K562 (cell line): ENCODE measurements at regions not wholly inside any gene's neighbourhood (a gene's known extent, or its start where the extent isn't known, plus 50 kb on each side); places are given as distances from the start of the nearest gene placed in this dataset.

Experiments used
- CC2D1A ChIP-seq: fragments of 450-650 bp; IDR thresholded peaks from 2 replicates; pipeline ENCODE4 v1.6.1; 2017; ENCODE audit warnings: mild to moderate bottlenecking
- CTBP1 ChIP-seq: fragments of 450-650 bp; IDR thresholded peaks from 2 replicates; pipeline ENCODE4 v1.6.1; 2016; ENCODE audit warnings: borderline replicate concordance
- ELF1 ChIP-seq: fragments of 200-800 bp; sonication (Bioruptor generic); IDR thresholded peaks from 2 replicates; pipeline ENCODE4 v1.6.1; 2016; ENCODE audit warnings: missing genetic modification characterization, missing compliant biosample characterization
- GABPA ChIP-seq: fragments of 200-800 bp; sonication (Bioruptor generic); conservative IDR thresholded peaks from 2 replicates; pipeline ENCODE4 v1.6.1; 2016; ENCODE audit warnings: low read depth, missing genetic modification characterization, missing compliant biosample characterization
- GATAD2A ChIP-seq: fragments of 450-650 bp; IDR thresholded peaks from 2 replicates; pipeline ENCODE4 v1.6.1; 2017
- HDAC1 ChIP-seq, 2 experiments: fragments of 450-650 bp; IDR thresholded peaks; 2 replicates each; pipeline ENCODE4 v1.6.1; 2016 to 2017; ENCODE audit warnings: inconsistent platforms in 1 of 2, mild to moderate bottlenecking in 1 of 2, moderate library complexity in 1 of 2
- PRDM10 ChIP-seq: fragments of 450-650 bp; IDR thresholded peaks from 2 replicates; pipeline ENCODE4 v1.6.1; 2018; ENCODE audit not compliant: partially characterized antibody
- TGIF2 ChIP-seq: sonication (generic); formaldehyde crosslinking; IDR thresholded peaks from 2 replicates; pipeline ENCODE4 v1.8.1; 2022; ENCODE audit warnings: mild to moderate bottlenecking, missing genetic modification reagents, moderate library complexity
- ZBTB11 ChIP-seq, 3 experiments: fragments of 200-800 bp in 1 of 3; fragments of 250-450 bp in 1 of 3; fragments of 450-650 bp in 1 of 3; sonication (Bioruptor Pico) in 1 of 3; sonication (Bioruptor generic) in 1 of 3; formaldehyde crosslinking in 1 of 3; IDR thresholded peaks; 2 replicates each; pipeline versions ENCODE4 v1.6.1 to v1.8.0; 2016 to 2022; ENCODE audit warnings: mild to moderate bottlenecking in 2 of 3, missing genetic modification characterization in 2 of 3, missing compliant biosample characterization in 1 of 3, moderate library complexity in 1 of 3
- ZNF12 ChIP-seq: sonication (generic); formaldehyde crosslinking; IDR thresholded peaks from 2 replicates; pipeline ENCODE4 v1.4.0; 2020; ENCODE audit warnings: mild to moderate bottlenecking, missing genetic modification reagents

GRCh38 chr12:104823985-104824461, 134.1 kb downstream of the SLC41A2 start (continued):
- TF ChIP-seq GATAD2A (no peak), GABPA (tag) (0 out of 2 replicates have a peak, but pooled peaks have one; percentile 23), PRDM10 (peak; percentile 7), HDAC1 (IDR thresholded peaks at IDR 0.05) (peak in 1 of 2 experiments; percentile 10; a peak in 1 of 4 replicates), CTBP1 (peak; percentile 25; the same call in 1 of the 2 replicates), ZBTB11 (CRISPR knock-in tag; IDR thresholded peaks at IDR 0.05) (0 out of 6 replicates have a peak, but pooled peaks of 1 of the 3 experiments have one; percentile 16), TGIF2 (CRISPR knock-in tag) (no peak), ELF1 (tag) (peak; percentile 82), ZNF12 (CRISPR knock-in tag) (no peak), CC2D1A (0 out of 2 replicates have a peak, but pooled peaks have one; percentile 17)
